ENCODE measurements at regions not wholly inside any gene's neighbourhood (a gene's known extent, or its start where the extent isn't known, plus 50 kb on each side); places are given as distances from the start of the nearest gene placed in this dataset.
A peak's percentile ranks its signal among the peaks of the same experiment; 100 is the strongest.

DNA sequence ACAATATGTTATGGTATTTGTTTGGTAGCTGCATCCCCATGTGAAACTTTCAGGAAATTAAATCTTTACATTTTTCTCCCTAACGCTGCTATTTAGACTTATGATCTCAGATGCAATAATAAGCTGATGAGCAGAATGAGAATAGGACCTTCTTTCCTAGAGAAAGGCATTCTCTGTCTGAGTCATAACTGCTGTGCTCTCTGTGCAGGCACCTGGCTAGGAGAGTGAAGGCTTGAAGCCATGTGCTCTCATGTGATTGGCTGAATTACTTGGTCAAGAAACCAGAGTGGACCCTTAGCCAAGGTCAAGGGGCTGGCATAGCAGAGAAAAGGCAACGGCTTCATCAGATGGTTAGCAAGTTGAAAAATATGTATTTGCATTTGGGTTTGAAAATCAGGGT lies 185.0 kb downstream of the ADAMTS15 start:
- DNase-seq (no peak), ATAC-seq (no peak)
- Histone ChIP-seq H3K36me3 (no peaks in the 10 kb centered on the region), H3K4me1 (peaks cover 0 to 13% (median 7%) of the 10 kb centered on the region in 9 donors), H3K4me3 (no peak overlapping the region), H3K9me3 (no peaks in the 10 kb centered on the region), H3K27ac (no peak overlapping the region), H3K27me3 (no peaks in the 10 kb centered on the region)
- intact Hi-C loops (cut with DNase I) = no loop called here
- TF ChIP-seq, protein P1, sequence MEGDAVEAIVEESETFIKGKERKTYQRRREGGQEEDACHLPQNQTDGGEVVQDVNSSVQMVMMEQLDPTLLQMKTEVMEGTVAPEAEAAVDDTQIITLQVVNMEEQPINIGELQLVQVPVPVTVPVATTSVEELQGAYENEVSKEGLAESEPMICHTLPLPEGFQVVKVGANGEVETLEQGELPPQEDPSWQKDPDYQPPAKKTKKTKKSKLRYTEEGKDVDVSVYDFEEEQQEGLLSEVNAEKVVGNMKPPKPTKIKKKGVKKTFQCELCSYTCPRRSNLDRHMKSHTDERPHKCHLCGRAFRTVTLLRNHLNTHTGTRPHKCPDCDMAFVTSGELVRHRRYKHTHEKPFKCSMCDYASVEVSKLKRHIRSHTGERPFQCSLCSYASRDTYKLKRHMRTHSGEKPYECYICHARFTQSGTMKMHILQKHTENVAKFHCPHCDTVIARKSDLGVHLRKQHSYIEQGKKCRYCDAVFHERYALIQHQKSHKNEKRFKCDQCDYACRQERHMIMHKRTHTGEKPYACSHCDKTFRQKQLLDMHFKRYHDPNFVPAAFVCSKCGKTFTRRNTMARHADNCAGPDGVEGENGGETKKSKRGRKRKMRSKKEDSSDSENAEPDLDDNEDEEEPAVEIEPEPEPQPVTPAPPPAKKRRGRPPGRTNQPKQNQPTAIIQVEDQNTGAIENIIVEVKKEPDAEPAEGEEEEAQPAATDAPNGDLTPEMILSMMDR (IDR thresholded peaks at IDR 0.05) = no peak
- WGBS, 2 donors = 88 to 89% methylated on average over 2 of the region's 2 CpGs

DNA sequence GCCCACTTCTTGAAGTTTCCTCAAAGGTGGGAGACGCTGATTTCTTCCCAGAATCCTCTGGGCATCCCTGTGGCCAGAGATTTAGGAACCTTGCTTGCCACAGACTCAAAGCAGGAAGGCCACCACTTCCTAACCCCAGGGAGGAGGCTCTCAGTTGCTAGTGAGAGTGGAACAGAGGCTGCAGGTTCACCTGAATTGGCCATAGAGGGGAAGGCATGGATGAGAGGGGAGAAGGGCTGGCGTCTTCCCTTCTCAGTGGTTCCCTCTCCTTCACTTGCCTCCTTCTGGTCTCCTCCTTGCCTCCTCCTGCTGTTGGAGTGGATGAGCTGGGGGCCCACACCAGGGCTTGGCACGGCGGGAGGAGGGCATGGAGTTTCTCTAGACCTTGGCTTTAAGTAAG lies 185.7 kb downstream of the ADAMTS15 start:
- no peaks in the 10 kb centered on the region for H3K27me3 ChIP-seq
- H3K4me3 ChIP-seq = no peak overlapping the region
- TF ChIP-seq, protein P1 (IDR thresholded peaks at IDR 0.05) = no peak
- no peak for DNase-seq
- ATAC-seq = no peak
- no peak overlapping the region for H3K27ac ChIP-seq
- H3K4me1 ChIP-seq = peaks cover 0 to 15% (median 7%) of the 10 kb centered on the region in 9 donors
- intact Hi-C loops (cut with DNase I) = no loop called here
- no peaks in the 10 kb centered on the region for H3K36me3 ChIP-seq
- WGBS, 2 donors = 93 to 98% methylated on average over 4 of the region's 4 CpGs
- no peaks in the 10 kb centered on the region for H3K9me3 ChIP-seq

DNA sequence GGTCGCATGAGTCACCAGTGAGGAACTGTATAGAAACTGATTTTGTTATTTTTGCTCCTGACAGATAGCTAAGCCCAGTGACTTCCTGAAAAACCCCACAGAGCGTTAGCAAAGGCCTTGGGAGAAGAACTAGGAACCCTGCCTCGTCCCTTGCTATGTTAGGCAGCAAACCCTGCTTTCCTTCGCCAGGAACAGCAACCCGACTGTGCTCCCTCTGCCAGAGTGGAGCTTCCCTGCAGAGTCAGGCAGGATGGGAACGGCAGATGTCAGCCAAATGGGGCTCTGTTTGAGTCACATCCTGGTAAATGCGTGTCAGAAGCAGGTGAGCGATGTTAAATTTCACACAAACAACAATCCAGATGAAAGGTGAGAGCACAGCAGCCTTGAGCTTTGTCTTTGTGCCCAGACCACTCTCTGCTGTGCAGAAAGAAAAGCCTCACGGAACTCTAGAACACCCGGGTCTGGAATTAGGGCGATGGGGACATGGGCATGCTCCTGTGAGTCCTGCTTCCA lies 186.6 kb downstream of the ADAMTS15 start:
- WGBS, 2 donors = 52 to 61% methylated on average over 11 of the region's 11 CpGs
- no peaks in the 10 kb centered on the region for H3K27me3 ChIP-seq
- H3K4me1 ChIP-seq = peaks cover 0 to 18% (median 7%) of the 10 kb centered on the region in 9 donors
- no peak for DNase-seq
- TF ChIP-seq, protein P1 (IDR thresholded peaks at IDR 0.05) = no peak
- H3K27ac ChIP-seq = peak overlapping the region in 1 of 10 donors; percentile 8
- no peak overlapping the region for H3K4me3 ChIP-seq
- H3K9me3 ChIP-seq = no peaks in the 10 kb centered on the region
- intact Hi-C loops (cut with DNase I) = no loop called here
- H3K36me3 ChIP-seq = no peaks in the 10 kb centered on the region
- ATAC-seq = peak in 6 of 8 donors; percentile 34 to 61 (median 54)

DNA sequence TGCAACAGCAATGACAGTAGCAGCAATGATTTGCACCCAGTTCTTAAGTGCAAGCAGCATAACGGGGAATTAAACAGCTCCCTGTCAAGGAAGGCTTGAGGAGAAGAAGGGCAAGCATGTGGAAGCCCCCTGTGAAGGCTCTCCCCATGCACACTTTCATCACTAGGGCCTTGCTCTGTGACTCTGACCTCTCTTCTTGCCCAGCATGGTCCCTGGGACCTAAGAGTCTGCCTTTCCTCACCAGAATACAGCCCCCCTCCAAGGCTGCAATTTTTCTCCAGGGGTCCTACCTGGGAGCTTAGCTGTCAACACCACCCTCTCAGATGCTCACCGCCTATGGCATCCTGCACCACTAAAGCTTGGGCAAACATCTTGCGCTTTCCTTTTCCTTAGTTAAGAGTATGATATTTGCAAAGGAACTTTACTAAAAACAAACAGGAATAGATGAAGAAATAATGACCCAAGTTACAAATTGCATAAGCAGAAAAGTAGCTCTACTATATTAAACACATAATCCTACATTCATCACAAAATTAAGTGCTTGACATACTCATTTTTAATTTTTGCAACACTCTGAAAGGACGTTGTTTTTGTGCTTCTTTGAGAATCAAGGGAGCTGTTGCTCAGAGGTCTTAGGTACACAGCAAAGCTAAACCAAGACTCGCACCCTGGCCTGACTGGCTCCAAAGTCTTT lies 187.6 kb downstream of the ADAMTS15 start:
- intact Hi-C loops (cut with DNase I) = no loop called here
- TF ChIP-seq, protein P1 (IDR thresholded peaks at IDR 0.05) = no peak
- Histone ChIP-seq H3K9me3 (no peaks in the 10 kb centered on the region), H3K36me3 (no peaks in the 10 kb centered on the region), H3K27me3 (no peaks in the 10 kb centered on the region), H3K4me3 (no peak overlapping the region), H3K27ac (no peak overlapping the region), H3K4me1 (peaks cover 0 to 18% (median 7%) of the 10 kb centered on the region in 9 donors)
- 93 to 95% methylated on average over 5 of the region's 5 CpGs for WGBS, 2 donors
- ATAC-seq (no peak), DNase-seq (no peak)

Measured in heart right ventricle (tissue), 16 donors.